ENCODE measurements at regions not wholly inside any gene's neighbourhood (a gene's known extent, or its start where the extent isn't known, plus 50 kb on each side); places are given as distances from the start of the nearest gene placed in this dataset.
"Not testable (repeated sequence)": the region's sequence is repeated elsewhere in the genome, so short reads cannot be mapped to it uniquely, and the experiment has no call there.

- no peak for DNase-seq
Measured at GRCh38 chr13:99693852-99694611, 192.8 kb downstream of the TM9SF2 start.

- DNase-seq = no peak
Measured at GRCh38 chr13:99693351-99693750, 192.1 kb downstream of the TM9SF2 start.

- no peak for DNase-seq
Measured at GRCh38 chr13:99692854-99693253, 191.6 kb downstream of the TM9SF2 start.

- no peak for DNase-seq
Measured at GRCh38 chr13:99691552-99691951, 190.3 kb downstream of the TM9SF2 start.

- DNase-seq = no peak
Measured at GRCh38 chr13:99690426-99691174, 189.3 kb downstream of the TM9SF2 start.

GRCh38 chr13:99689955-99690354, 188.7 kb downstream of the TM9SF2 start:
- DNase-seq = no peak

- DNase-seq = no peak
Measured at GRCh38 chr13:99688776-99689175, 187.5 kb downstream of the TM9SF2 start.

GRCh38 chr13:99687723-99688397, 186.6 kb downstream of the TM9SF2 start:
- no peak for DNase-seq

GRCh38 chr13:99686944-99687411, 185.7 kb downstream of the TM9SF2 start:
- DNase-seq = no peak

GRCh38 chr13:99686157-99686572, 184.9 kb downstream of the TM9SF2 start:
- no peak for DNase-seq

GRCh38 chr13:99681695-99682094, 180.4 kb downstream of the TM9SF2 start:
- DNase-seq = no peak

- no peak for DNase-seq
Measured at GRCh38 chr13:99677116-99677951, 176.1 kb downstream of the TM9SF2 start.

GRCh38 chr13:99671746-99672145, 170.5 kb downstream of the TM9SF2 start:
- no peak for DNase-seq

GRCh38 chr13:99669096-99669495, 167.8 kb downstream of the TM9SF2 start:
- DNase-seq = not testable (repeated sequence)

- DNase-seq = no peak
Measured at GRCh38 chr13:99666146-99666805, 165.0 kb downstream of the TM9SF2 start.

- no peak for DNase-seq
Measured at GRCh38 chr13:99665711-99666110, 164.4 kb downstream of the TM9SF2 start.

GRCh38 chr13:99663908-99664307, 162.6 kb downstream of the TM9SF2 start:
- no peak for DNase-seq

GRCh38 chr13:99663185-99663825, 162.0 kb downstream of the TM9SF2 start:
- no peak for DNase-seq

GRCh38 chr13:99662678-99663077, 161.4 kb downstream of the TM9SF2 start:
- DNase-seq = no peak

- no peak for DNase-seq
Measured at GRCh38 chr13:99661791-99662190, 160.5 kb downstream of the TM9SF2 start.

- no peak for DNase-seq
Measured at GRCh38 chr13:99659866-99660554, 158.7 kb downstream of the TM9SF2 start.

Measured in T-helper 9 cell (primary cell).